CD4-positive, alpha-beta memory T cell (primary cell): ENCODE measurements at regions not wholly inside any gene's neighbourhood (a gene's known extent, or its start where the extent isn't known, plus 50 kb on each side); places are given as distances from the start of the nearest gene placed in this dataset.
A peak's percentile ranks its signal among the peaks of the same experiment; 100 is the strongest.

Source experiments
- CTCF ChIA-PET: fragments of 350-600 bp; sonication (Branson Sonifier 250); formaldehyde crosslinking; loops from one replicate; lab custom pipeline; 2021; ENCODE audit warnings: inconsistent platforms; ENCODE audit not compliant: partially characterized antibody; lab: Charles Lee
- POLR2A ChIA-PET: fragments of 350-600 bp; sonication (Branson Sonifier 250); formaldehyde crosslinking; loops from one replicate; lab custom pipeline; 2021; ENCODE audit not compliant: partially characterized antibody; lab: Charles Lee
- DNase-seq, 5 donors: peaks; one replicate each; pipeline versions ENCODE4 v3.0.0 to v3.0.0-alpha.2; 2020 to 2022; ENCODE audit warnings: mixed read lengths in 1 of 5
- H3K27ac ChIP-seq: one replicate; pipeline ENCODE4 v1.7.0; 2013; ENCODE audit warnings: low read depth, low read length
- H3K27me3 ChIP-seq: 2 replicates; pipeline ENCODE4 v1.7.0; 2013; ENCODE audit warnings: mild to moderate bottlenecking, low read length, moderate library complexity; ENCODE audit not compliant: insufficient read depth
- H3K36me3 ChIP-seq: 2 replicates; pipeline ENCODE4 v1.7.0; 2013; ENCODE audit warnings: mild to moderate bottlenecking, low read length, moderate library complexity; ENCODE audit not compliant: insufficient read depth
- H3K4me1 ChIP-seq: 2 replicates; pipeline ENCODE4 v1.7.0; 2013; ENCODE audit warnings: mild to moderate bottlenecking, low read length, moderate library complexity; ENCODE audit not compliant: insufficient read depth
- H3K4me3 ChIP-seq, 2 donors: one replicate each; pipeline ENCODE4 v1.7.0; 2013; ENCODE audit warnings: low read length in 2 of 2, mild to moderate bottlenecking in 1 of 2
- H3K9me3 ChIP-seq, 2 donors: one replicate each; pipeline ENCODE4 v1.7.0; 2013; ENCODE audit warnings: low read length in 2 of 2, control low read depth in 1 of 2; ENCODE audit not compliant: control insufficient read depth in 1 of 2
- H3K27ac Mint-ChIP-seq, 7 donors: one replicate each; pipeline ENCODE4 v1.8.0; 2020 to 2021; ENCODE audit warnings: mixed read lengths in 7 of 7, mild to moderate bottlenecking in 6 of 7, inconsistent platforms in 3 of 7, moderate library complexity in 3 of 7
- H3K27me3 Mint-ChIP-seq, 2 donors: one replicate each; pipeline ENCODE4 v1.8.0; 2020 to 2021; ENCODE audit warnings: mixed read lengths in 2 of 2
- H3K36me3 Mint-ChIP-seq, 2 donors: one replicate each; pipeline ENCODE4 v1.8.0; 2020 to 2021; ENCODE audit warnings: mixed read lengths in 2 of 2, inconsistent platforms in 1 of 2, mild to moderate bottlenecking in 1 of 2
- H3K4me1 Mint-ChIP-seq, 4 donors: one replicate each; pipeline ENCODE4 v1.8.0; 2020 to 2021; ENCODE audit warnings: mixed read lengths in 4 of 4, mild to moderate bottlenecking in 1 of 4
- H3K4me3 Mint-ChIP-seq, 8 donors: one replicate each; pipeline ENCODE4 v1.8.0; 2020 to 2021; ENCODE audit warnings: mixed read lengths in 8 of 8, mild to moderate bottlenecking in 7 of 8, moderate library complexity in 6 of 8, inconsistent platforms in 3 of 8
- H3K9me3 Mint-ChIP-seq, 8 donors: one replicate each; pipeline ENCODE4 v1.8.0; 2020 to 2021; ENCODE audit warnings: mixed read lengths in 8 of 8, mild to moderate bottlenecking in 5 of 8, inconsistent platforms in 3 of 8, moderate library complexity in 1 of 8
- intact Hi-C: fragments of 100-400 bp; cut with micrococcal nuclease; formaldehyde crosslinking; loops from one replicate; pipeline ENCODE4 v1.15.1; 2023

GRCh38 chr13:111973605-111974340 is 93.2 kb upstream of the SOX1 start:
- Histone ChIP-seq H3K27ac (no peak overlapping the region), H3K4me3 (no peak overlapping the region), H3K27me3 (no peaks in the 10 kb centered on the region), H3K9me3 (no peaks in the 10 kb centered on the region), H3K36me3 (no peaks in the 10 kb centered on the region), H3K4me1 (no peaks in the 10 kb centered on the region)
- intact Hi-C loops = no loop called here
- peaks cover 0 to 10% (median 3%) of the 10 kb centered on the region in 8 donors for H3K9me3 Mint-ChIP-seq
- peaks cover 6 to 10% of the 10 kb centered on the region in 2 donors for H3K27me3 Mint-ChIP-seq
- peaks cover 0 to 7% (median under 1%) of the 10 kb centered on the region in 4 donors for H3K4me1 Mint-ChIP-seq
- H3K4me3 Mint-ChIP-seq = no peak overlapping the region
- ChIA-PET CTCF (no interaction called here), POLR2A (no interaction called here)
- no peak for DNase-seq
- peak overlapping the region in 1 of 7 donors; percentile 1 for H3K27ac Mint-ChIP-seq
- no peaks in the 10 kb centered on the region for H3K36me3 Mint-ChIP-seq

- no peak overlapping the region for H3K4me3 Mint-ChIP-seq
- POLR2A ChIA-PET = no interaction called here
- peaks cover 0 to 7% (median under 1%) of the 10 kb centered on the region in 4 donors for H3K4me1 Mint-ChIP-seq
Measured at GRCh38 chr13:111974341-111974640, 92.7 kb upstream of the SOX1 start.

GRCh38 chr13:111975539-111976473 is 91.1 kb upstream of the SOX1 start:
- no peaks in the 10 kb centered on the region for H3K36me3 ChIP-seq
- intact Hi-C loops = no loop called here

More at GRCh38 chr13:111974341-111974640, 92.7 kb upstream of the SOX1 start:
- Histone ChIP-seq H3K27ac (no peak overlapping the region), H3K4me1 (no peaks in the 10 kb centered on the region), H3K27me3 (no peaks in the 10 kb centered on the region), H3K4me3 (no peak overlapping the region), H3K9me3 (no peaks in the 10 kb centered on the region), H3K36me3 (no peaks in the 10 kb centered on the region)
- Mint-ChIP-seq H3K27ac (no peak overlapping the region), H3K36me3 (no peaks in the 10 kb centered on the region), H3K27me3 (peaks cover 6 to 11% of the 10 kb centered on the region in 2 donors), H3K9me3 (peaks cover 0 to 10% (median 3%) of the 10 kb centered on the region in 8 donors)
- intact Hi-C loops = no loop called here
- CTCF ChIA-PET = no interaction called here
- DNase-seq = no peak

GRCh38 chr13:111976474-111977178 is 90.3 kb upstream of the SOX1 start:
- Histone ChIP-seq H3K36me3 (no peaks in the 10 kb centered on the region), H3K4me1 (no peaks in the 10 kb centered on the region), H3K27me3 (no peaks in the 10 kb centered on the region), H3K9me3 (no peaks in the 10 kb centered on the region), H3K27ac (no peak overlapping the region), H3K4me3 (no peak overlapping the region)
- Mint-ChIP-seq H3K4me3 (no peak overlapping the region), H3K4me1 (peaks cover 0 to 7% (median under 1%) of the 10 kb centered on the region in 4 donors), H3K27ac (no peak overlapping the region), H3K27me3 (peaks cover 4 to 11% of the 10 kb centered on the region in 2 donors), H3K36me3 (no peaks in the 10 kb centered on the region), H3K9me3 (peaks cover 0 to 14% (median 3%) of the 10 kb centered on the region in 8 donors)
- intact Hi-C loops = no loop called here
- CTCF ChIA-PET = no interaction called here
- DNase-seq = no peak
- POLR2A ChIA-PET = no interaction called here

More at GRCh38 chr13:111975539-111976473, 91.1 kb upstream of the SOX1 start:
- peaks cover 0 to 10% (median 4%) of the 10 kb centered on the region in 8 donors for H3K9me3 Mint-ChIP-seq
- Histone ChIP-seq H3K4me1 (no peaks in the 10 kb centered on the region), H3K4me3 (no peak overlapping the region), H3K9me3 (no peaks in the 10 kb centered on the region), H3K27ac (no peak overlapping the region), H3K27me3 (no peaks in the 10 kb centered on the region)
- H3K4me1 Mint-ChIP-seq = peaks cover 0 to 7% (median under 1%) of the 10 kb centered on the region in 4 donors
- POLR2A ChIA-PET = no interaction called here
- no peak overlapping the region for H3K27ac Mint-ChIP-seq
- no peak for DNase-seq
- peaks cover 3 to 12% of the 10 kb centered on the region in 2 donors for H3K27me3 Mint-ChIP-seq
- H3K4me3 Mint-ChIP-seq = no peak overlapping the region
- CTCF ChIA-PET = no interaction called here
- no peaks in the 10 kb centered on the region for H3K36me3 Mint-ChIP-seq

- H3K27me3 Mint-ChIP-seq = peaks cover 5 to 9% of the 10 kb centered on the region in 2 donors
- Histone ChIP-seq H3K36me3 (no peaks in the 10 kb centered on the region), H3K27me3 (no peaks in the 10 kb centered on the region), H3K9me3 (no peaks in the 10 kb centered on the region), H3K4me3 (no peak overlapping the region), H3K4me1 (no peaks in the 10 kb centered on the region), H3K27ac (no peak overlapping the region)
- no peak for DNase-seq
- no peak overlapping the region for H3K27ac Mint-ChIP-seq
- ChIA-PET CTCF (no interaction called here), POLR2A (no interaction called here)
- peaks cover 0 to 15% (median 3%) of the 10 kb centered on the region in 8 donors for H3K9me3 Mint-ChIP-seq
- no peak overlapping the region for H3K4me3 Mint-ChIP-seq
- no peaks in the 10 kb centered on the region for H3K36me3 Mint-ChIP-seq
- intact Hi-C loops = no loop called here
- H3K4me1 Mint-ChIP-seq = peaks cover 0 to 7% (median under 1%) of the 10 kb centered on the region in 4 donors
Measured at GRCh38 chr13:111977179-111977506, 89.8 kb upstream of the SOX1 start.

- H3K9me3 ChIP-seq = no peaks in the 10 kb centered on the region
- H3K27me3 Mint-ChIP-seq = peaks cover 6 to 7% of the 10 kb centered on the region in 2 donors
- ChIA-PET POLR2A (no interaction called here), CTCF (no interaction called here)
- no peak overlapping the region for H3K4me3 Mint-ChIP-seq
- H3K27ac ChIP-seq = no peak overlapping the region
- H3K36me3 ChIP-seq = no peaks in the 10 kb centered on the region
- no peaks in the 10 kb centered on the region for H3K27me3 ChIP-seq
- intact Hi-C loops = no loop called here
- H3K4me3 ChIP-seq = no peak overlapping the region
- no peaks in the 10 kb centered on the region for H3K4me1 ChIP-seq
- H3K4me1 Mint-ChIP-seq = peaks cover 0 to 7% (median under 1%) of the 10 kb centered on the region in 4 donors
- no peak overlapping the region for H3K27ac Mint-ChIP-seq
- H3K36me3 Mint-ChIP-seq = no peaks in the 10 kb centered on the region
- peaks cover 0 to 15% (median 3%) of the 10 kb centered on the region in 8 donors for H3K9me3 Mint-ChIP-seq
- no peak for DNase-seq
Measured at GRCh38 chr13:111978546-111978945, 88.4 kb upstream of the SOX1 start.
